HL-60 (cell line): ENCODE measurements at regions not wholly inside any gene's neighbourhood (a gene's known extent, or its start where the extent isn't known, plus 50 kb on each side); places are given as distances from the start of the nearest gene placed in this dataset.

ENCODE experiments used
- DNase-seq, 2 experiments: peaks; one replicate each; pipeline ENCODE4 v3.0.0-alpha.2; 2010 to 2020; ENCODE audit warnings: low read depth in 1 of 2, low spot score in 1 of 2
- H3K27ac ChIP-seq: fragments of 250-450 bp; sonication (Bioruptor Pico); replicated peaks from 2 replicates; pipeline ENCODE4 v1.5.1; 2020; ENCODE audit warnings: mild to moderate bottlenecking, moderate library complexity
- H3K27me3 ChIP-seq: fragments of 250-450 bp; sonication (Bioruptor Pico); 2 replicates; pipeline ENCODE4 v1.5.1; 2021; ENCODE audit warnings: mild to moderate bottlenecking, moderate library complexity; ENCODE audit not compliant: insufficient read depth, poor library complexity, severe bottlenecking
- H3K4me3 ChIP-seq: replicated peaks from 2 replicates; pipeline ENCODE4 v1.5.1; 2011; ENCODE audit warnings: mild to moderate bottlenecking, control low read depth, low read length; ENCODE audit not compliant: insufficient read depth
- GABPA ChIP-seq: IDR thresholded peaks from 2 replicates; pipeline ENCODE4 v1.6.1; 2012; ENCODE audit warnings: low read depth
- POLR2AphosphoS5 ChIP-seq: IDR thresholded peaks from 2 replicates; pipeline ENCODE4 v1.6.1; 2012; ENCODE audit warnings: low read depth
- SPI1 ChIP-seq: IDR thresholded peaks from 2 replicates; pipeline ENCODE4 v1.6.1; 2012; ENCODE audit warnings: low read depth, mild to moderate bottlenecking, borderline replicate concordance
- TF ChIP-seq, protein P1 (sequence below): IDR thresholded peaks from 2 replicates; pipeline ENCODE4 v1.6.1; 2012; ENCODE audit warnings: low read depth; ENCODE audit not compliant: insufficient replicate concordance
- TF ChIP-seq, protein P2 (sequence below): IDR thresholded peaks from one replicate; pipeline ENCODE4 v1.5.1; 2011; ENCODE audit warnings: low read length, control low read depth, inconsistent platforms; ENCODE audit not compliant: insufficient read depth

GRCh38 chr22:26804911-26805539, 147.6 kb downstream of the MIAT start:
- Histone ChIP-seq H3K27ac (no peak overlapping the region), H3K27me3 (peaks cover 5% of the 10 kb centered on the region), H3K4me3 (no peak overlapping the region)
- TF ChIP-seq, protein P1, sequence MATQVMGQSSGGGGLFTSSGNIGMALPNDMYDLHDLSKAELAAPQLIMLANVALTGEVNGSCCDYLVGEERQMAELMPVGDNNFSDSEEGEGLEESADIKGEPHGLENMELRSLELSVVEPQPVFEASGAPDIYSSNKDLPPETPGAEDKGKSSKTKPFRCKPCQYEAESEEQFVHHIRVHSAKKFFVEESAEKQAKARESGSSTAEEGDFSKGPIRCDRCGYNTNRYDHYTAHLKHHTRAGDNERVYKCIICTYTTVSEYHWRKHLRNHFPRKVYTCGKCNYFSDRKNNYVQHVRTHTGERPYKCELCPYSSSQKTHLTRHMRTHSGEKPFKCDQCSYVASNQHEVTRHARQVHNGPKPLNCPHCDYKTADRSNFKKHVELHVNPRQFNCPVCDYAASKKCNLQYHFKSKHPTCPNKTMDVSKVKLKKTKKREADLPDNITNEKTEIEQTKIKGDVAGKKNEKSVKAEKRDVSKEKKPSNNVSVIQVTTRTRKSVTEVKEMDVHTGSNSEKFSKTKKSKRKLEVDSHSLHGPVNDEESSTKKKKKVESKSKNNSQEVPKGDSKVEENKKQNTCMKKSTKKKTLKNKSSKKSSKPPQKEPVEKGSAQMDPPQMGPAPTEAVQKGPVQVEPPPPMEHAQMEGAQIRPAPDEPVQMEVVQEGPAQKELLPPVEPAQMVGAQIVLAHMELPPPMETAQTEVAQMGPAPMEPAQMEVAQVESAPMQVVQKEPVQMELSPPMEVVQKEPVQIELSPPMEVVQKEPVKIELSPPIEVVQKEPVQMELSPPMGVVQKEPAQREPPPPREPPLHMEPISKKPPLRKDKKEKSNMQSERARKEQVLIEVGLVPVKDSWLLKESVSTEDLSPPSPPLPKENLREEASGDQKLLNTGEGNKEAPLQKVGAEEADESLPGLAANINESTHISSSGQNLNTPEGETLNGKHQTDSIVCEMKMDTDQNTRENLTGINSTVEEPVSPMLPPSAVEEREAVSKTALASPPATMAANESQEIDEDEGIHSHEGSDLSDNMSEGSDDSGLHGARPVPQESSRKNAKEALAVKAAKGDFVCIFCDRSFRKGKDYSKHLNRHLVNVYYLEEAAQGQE: no peak
- TF ChIP-seq SPI1 (no peak), GABPA (no peak), POLR2AphosphoS5 (no peak)
- TF ChIP-seq, protein P2, sequence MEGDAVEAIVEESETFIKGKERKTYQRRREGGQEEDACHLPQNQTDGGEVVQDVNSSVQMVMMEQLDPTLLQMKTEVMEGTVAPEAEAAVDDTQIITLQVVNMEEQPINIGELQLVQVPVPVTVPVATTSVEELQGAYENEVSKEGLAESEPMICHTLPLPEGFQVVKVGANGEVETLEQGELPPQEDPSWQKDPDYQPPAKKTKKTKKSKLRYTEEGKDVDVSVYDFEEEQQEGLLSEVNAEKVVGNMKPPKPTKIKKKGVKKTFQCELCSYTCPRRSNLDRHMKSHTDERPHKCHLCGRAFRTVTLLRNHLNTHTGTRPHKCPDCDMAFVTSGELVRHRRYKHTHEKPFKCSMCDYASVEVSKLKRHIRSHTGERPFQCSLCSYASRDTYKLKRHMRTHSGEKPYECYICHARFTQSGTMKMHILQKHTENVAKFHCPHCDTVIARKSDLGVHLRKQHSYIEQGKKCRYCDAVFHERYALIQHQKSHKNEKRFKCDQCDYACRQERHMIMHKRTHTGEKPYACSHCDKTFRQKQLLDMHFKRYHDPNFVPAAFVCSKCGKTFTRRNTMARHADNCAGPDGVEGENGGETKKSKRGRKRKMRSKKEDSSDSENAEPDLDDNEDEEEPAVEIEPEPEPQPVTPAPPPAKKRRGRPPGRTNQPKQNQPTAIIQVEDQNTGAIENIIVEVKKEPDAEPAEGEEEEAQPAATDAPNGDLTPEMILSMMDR: no peak
- no peak for DNase-seq

DNA sequence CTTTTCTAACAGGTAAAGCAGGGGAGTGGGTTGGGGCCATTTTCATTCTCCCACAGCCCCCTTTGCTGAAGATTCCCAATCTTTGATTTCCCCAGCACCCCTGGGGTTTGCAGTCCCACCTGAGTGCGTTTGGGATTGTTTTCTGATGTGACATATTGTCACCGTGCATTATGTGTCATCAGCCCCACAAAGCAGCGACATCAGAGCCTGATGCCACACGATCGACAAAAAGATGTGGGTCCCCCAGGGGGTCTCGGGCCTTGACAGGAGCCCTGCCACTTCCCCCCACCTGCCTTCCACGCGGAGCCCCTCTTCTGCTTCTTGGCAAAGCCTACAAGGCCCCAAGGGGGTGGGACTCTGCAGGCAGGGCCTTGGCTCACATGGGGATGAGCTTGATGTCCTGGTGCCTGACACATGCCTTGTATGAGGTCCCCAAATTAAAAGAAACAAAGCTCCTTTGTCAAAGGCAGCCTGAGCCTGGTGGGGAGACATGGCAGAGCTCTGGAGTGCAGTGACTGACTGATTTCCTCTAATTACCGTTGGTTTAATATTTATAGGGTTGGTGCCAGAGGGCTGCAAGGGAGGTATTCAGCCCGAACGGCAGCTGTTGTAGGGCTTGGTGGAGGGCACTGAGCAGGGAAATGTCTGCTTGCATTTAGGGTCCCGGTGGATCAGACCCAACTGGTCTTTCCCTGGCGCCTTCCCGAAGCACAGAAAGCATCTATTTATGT, 149.2 kb downstream of the MIAT start:
- H3K4me3 ChIP-seq: no peak overlapping the region
- no peak overlapping the region for H3K27ac ChIP-seq
- DNase-seq: no peak
- TF ChIP-seq, protein P2: no peak
- TF ChIP-seq, protein P1: no peak
- TF ChIP-seq SPI1 (no peak), GABPA (no peak), POLR2AphosphoS5 (no peak)
- H3K27me3 ChIP-seq: peaks cover 5% of the 10 kb centered on the region

- no peak overlapping the region for H3K27ac ChIP-seq
- DNase-seq: no peak
- TF ChIP-seq, protein P1: no peak
- TF ChIP-seq SPI1 (no peak), POLR2AphosphoS5 (no peak), GABPA (no peak)
- TF ChIP-seq, protein P2: no peak
- no peak overlapping the region for H3K4me3 ChIP-seq
- H3K27me3 ChIP-seq: no peaks in the 10 kb centered on the region
Observed at GRCh38 chr22:26811647-26811992, 154.2 kb downstream of the MIAT start.
